Breast epithelium (tissue), 3 donors: ENCODE measurements at regions not wholly inside any gene's neighbourhood (a gene's known extent, or its start where the extent isn't known, plus 50 kb on each side); places are given as distances from the start of the nearest gene placed in this dataset.

Experiments
- POLR2A ChIP-seq: fragments of 450-650 bp; IDR thresholded peaks from one replicate; pipeline ENCODE4 v1.6.1; 2016; ENCODE audit warnings: antibody characterized with exemption, mild to moderate bottlenecking, moderate library complexity
- POLR2AphosphoS5 ChIP-seq, 3 donors: sonication (generic); formaldehyde crosslinking; IDR thresholded peaks; one replicate each; pipeline ENCODE4 v1.6.1; 2017; ENCODE audit warnings: antibody characterized with exemption in 3 of 3
- TF ChIP-seq, protein P1 (sequence below), 3 donors: fragments of 450-650 bp; IDR thresholded peaks; one replicate each; pipeline ENCODE4 v1.5.1; 2016 to 2017; ENCODE audit warnings: antibody characterized with exemption in 3 of 3, mild to moderate bottlenecking in 3 of 3, moderate library complexity in 3 of 3

DNA sequence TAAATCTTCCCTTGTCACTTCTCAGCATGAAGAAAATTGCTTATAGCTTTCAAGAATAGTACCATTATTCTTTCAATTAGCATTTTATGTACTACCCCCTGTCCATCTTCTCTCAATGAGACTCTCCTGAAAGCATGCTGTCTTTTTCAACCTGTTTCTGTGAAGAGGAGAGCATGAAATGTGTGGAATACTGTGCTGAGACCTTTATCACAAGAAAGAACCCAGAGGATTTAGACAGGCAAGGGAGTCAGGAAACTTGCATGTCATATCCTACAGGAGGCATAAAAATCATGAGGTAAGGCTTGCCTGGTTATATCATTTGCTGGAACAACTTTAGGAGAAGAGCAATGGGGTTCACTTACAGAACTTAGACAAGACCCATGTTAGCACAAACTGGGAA is 56.7 kb upstream of the LPAR1 start:
- TF ChIP-seq POLR2AphosphoS5 (IDR thresholded peaks at IDR 0.05) (no peak), POLR2A (no peak)
- TF ChIP-seq, protein P1, sequence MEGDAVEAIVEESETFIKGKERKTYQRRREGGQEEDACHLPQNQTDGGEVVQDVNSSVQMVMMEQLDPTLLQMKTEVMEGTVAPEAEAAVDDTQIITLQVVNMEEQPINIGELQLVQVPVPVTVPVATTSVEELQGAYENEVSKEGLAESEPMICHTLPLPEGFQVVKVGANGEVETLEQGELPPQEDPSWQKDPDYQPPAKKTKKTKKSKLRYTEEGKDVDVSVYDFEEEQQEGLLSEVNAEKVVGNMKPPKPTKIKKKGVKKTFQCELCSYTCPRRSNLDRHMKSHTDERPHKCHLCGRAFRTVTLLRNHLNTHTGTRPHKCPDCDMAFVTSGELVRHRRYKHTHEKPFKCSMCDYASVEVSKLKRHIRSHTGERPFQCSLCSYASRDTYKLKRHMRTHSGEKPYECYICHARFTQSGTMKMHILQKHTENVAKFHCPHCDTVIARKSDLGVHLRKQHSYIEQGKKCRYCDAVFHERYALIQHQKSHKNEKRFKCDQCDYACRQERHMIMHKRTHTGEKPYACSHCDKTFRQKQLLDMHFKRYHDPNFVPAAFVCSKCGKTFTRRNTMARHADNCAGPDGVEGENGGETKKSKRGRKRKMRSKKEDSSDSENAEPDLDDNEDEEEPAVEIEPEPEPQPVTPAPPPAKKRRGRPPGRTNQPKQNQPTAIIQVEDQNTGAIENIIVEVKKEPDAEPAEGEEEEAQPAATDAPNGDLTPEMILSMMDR (IDR thresholded peaks at IDR 0.05): no peak
